ENCODE measurements at regions not wholly inside any gene's neighbourhood (a gene's known extent, or its start where the extent isn't known, plus 50 kb on each side); places are given as distances from the start of the nearest gene placed in this dataset.

DNA sequence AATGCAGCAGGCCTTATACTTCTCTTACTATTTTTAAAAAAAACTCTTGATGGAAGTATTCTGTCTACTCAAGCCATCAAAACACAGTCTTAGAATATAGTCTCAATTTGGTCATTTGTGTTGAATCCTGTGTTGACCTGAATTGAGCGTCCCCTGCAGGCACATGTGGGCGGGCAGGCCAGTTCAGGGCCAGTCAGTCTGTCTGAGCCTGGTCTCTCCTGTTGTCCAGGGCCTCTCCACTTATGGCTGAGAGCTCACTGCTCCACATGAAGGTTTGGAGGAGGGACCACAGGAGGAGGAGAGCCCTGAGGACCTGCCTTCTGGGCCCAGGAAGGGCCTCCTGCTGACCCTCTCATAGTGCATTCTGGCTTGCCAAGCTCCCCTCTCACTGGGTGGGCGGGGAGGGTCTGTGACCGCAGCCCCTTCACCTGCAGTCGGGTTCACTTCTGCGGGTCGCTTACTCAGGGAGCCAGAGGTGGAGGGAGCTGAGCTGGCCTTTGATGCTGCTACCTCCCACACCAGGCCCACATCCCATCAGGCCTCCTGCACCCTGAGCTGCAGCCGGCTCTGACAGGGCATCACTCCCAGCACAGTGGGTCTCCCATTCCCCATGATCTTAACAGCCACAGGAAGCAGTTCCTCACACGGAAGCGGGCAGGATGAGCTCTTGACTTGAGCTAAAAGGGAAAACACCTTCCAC is 178.2 kb upstream of the S1PR3 start:
- TF ChIP-seq, protein P1, sequence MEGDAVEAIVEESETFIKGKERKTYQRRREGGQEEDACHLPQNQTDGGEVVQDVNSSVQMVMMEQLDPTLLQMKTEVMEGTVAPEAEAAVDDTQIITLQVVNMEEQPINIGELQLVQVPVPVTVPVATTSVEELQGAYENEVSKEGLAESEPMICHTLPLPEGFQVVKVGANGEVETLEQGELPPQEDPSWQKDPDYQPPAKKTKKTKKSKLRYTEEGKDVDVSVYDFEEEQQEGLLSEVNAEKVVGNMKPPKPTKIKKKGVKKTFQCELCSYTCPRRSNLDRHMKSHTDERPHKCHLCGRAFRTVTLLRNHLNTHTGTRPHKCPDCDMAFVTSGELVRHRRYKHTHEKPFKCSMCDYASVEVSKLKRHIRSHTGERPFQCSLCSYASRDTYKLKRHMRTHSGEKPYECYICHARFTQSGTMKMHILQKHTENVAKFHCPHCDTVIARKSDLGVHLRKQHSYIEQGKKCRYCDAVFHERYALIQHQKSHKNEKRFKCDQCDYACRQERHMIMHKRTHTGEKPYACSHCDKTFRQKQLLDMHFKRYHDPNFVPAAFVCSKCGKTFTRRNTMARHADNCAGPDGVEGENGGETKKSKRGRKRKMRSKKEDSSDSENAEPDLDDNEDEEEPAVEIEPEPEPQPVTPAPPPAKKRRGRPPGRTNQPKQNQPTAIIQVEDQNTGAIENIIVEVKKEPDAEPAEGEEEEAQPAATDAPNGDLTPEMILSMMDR (IDR thresholded peaks at IDR 0.05), result no peak
- no peak for TF ChIP-seq POLR2A (IDR thresholded peaks at IDR 0.05)
- no peak for TF ChIP-seq EP300 (IDR thresholded peaks at IDR 0.05)

Measured in suprapubic skin (tissue), 3 donors.